Nephron (organoid): ENCODE measurements at regions not wholly inside any gene's neighbourhood (a gene's known extent, or its start where the extent isn't known, plus 50 kb on each side); places are given as distances from the start of the nearest gene placed in this dataset.
"Not testable (repeated sequence)": the region's sequence is repeated elsewhere in the genome, so short reads cannot be mapped to it uniquely, and the experiment has no call there.

Experiments used
- H3K27ac Mint-ChIP-seq, 3 experiments: 2 replicates each; pipeline ENCODE4 v1.8.0; 2020; ENCODE audit warnings: mixed read lengths in 3 of 3, mild to moderate bottlenecking in 2 of 3, moderate library complexity in 1 of 3
- H3K27me3 Mint-ChIP-seq: 2 replicates; pipeline ENCODE4 v1.8.0; 2021; ENCODE audit warnings: low read depth, mild to moderate bottlenecking, moderate library complexity, mixed read lengths
- H3K36me3 Mint-ChIP-seq: 2 replicates; pipeline ENCODE4 v1.8.0; 2020; ENCODE audit warnings: low read depth, mixed read lengths
- H3K4me1 Mint-ChIP-seq: 2 replicates; pipeline ENCODE4 v1.8.0; 2020; ENCODE audit warnings: mixed read lengths
- H3K4me3 Mint-ChIP-seq, 3 experiments: 2 replicates each; pipeline ENCODE4 v1.8.0; 2020; ENCODE audit warnings: mild to moderate bottlenecking in 3 of 3, mixed read lengths in 3 of 3, moderate library complexity in 2 of 3
- H3K9me3 Mint-ChIP-seq: 2 replicates; pipeline ENCODE4 v1.8.0; 2020; ENCODE audit warnings: mixed read lengths
- TF ChIP-seq, protein P1 (sequence below), 3 experiments: fragments of 200-600 bp; sonication (generic); IDR thresholded peaks; one replicate each; pipeline ENCODE4 v1.5.0; 2021; ENCODE audit warnings: antibody characterized with exemption in 3 of 3; ENCODE audit not compliant: unreplicated experiment in 3 of 3

DNA sequence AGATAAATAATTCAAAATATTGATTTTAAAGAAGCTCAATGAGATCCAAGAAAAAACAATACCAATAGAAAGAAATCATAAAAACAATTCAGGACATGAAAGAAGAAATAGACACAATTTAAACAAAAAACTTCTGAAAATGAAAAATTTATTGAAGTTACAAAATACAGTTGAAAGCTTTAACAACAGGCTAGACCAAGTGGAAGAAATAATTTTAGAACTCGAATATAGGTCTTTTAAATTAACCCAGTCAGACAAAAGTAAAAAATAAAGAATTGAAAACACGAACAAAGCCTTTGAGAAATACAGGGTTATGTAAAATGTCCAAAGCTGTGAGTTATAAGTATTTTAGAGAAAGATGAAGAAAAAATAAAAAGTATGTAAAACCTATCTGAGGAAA, 152.4 kb upstream of the SMIM30 start:
- Mint-ChIP-seq H3K27ac (no peak overlapping the region), H3K36me3 (no peaks in the 10 kb centered on the region), H3K27me3 (no peaks in the 10 kb centered on the region), H3K4me1 (no peaks in the 10 kb centered on the region), H3K4me3 (no peak overlapping the region), H3K9me3 (peaks cover 40% of the 10 kb centered on the region)
- TF ChIP-seq, protein P1, sequence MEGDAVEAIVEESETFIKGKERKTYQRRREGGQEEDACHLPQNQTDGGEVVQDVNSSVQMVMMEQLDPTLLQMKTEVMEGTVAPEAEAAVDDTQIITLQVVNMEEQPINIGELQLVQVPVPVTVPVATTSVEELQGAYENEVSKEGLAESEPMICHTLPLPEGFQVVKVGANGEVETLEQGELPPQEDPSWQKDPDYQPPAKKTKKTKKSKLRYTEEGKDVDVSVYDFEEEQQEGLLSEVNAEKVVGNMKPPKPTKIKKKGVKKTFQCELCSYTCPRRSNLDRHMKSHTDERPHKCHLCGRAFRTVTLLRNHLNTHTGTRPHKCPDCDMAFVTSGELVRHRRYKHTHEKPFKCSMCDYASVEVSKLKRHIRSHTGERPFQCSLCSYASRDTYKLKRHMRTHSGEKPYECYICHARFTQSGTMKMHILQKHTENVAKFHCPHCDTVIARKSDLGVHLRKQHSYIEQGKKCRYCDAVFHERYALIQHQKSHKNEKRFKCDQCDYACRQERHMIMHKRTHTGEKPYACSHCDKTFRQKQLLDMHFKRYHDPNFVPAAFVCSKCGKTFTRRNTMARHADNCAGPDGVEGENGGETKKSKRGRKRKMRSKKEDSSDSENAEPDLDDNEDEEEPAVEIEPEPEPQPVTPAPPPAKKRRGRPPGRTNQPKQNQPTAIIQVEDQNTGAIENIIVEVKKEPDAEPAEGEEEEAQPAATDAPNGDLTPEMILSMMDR (IDR thresholded peaks at IDR 0.05; ENCODE audit: unreplicated experiment in 3 of 3) = no peak

DNA sequence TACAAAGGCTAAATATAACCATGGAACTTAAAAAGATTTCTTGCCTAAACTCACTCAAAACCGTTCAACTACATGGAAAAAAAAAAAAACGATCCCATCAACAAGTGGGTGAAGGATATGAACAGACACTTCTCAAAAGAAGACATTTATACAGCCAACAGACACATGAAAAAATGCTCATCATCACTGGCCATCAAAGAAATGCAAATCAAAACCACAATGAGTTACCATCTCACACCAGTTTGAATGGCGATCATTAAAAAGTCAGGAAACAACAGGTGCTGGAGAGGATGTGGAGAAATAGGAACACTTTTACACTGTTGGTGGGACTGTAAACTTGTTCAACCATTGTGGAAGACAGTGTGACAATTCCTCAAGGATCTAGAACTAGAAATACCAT, 151.2 kb upstream of the SMIM30 start:
- H3K36me3 Mint-ChIP-seq, H3K4me3 Mint-ChIP-seq, H3K27me3 Mint-ChIP-seq, H3K27ac Mint-ChIP-seq, H3K4me1 Mint-ChIP-seq: not testable (repeated sequence)
- peaks cover 32% of the 10 kb centered on the region for H3K9me3 Mint-ChIP-seq

DNA sequence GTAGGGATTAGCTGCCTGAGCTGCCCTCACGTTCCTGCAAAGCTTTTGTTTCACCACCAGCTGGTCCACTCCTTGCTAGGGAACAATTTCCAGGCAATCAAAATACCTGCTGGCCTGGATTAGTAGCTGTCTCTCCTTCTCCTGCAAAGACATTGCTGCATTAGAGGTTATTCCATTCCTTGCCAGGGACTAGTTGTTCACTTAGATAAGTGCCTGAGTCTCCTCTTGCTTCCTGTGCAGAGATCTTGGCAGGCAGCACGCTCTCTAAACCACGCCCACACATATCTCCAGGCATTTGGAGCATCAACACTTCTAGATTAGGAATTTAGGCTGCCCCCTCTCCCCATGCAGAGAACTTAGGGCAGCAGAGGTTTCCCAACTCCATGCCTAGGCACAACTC, 150.4 kb upstream of the SMIM30 start:
- no peaks in the 10 kb centered on the region for H3K27me3 Mint-ChIP-seq
- peaks cover 31% of the 10 kb centered on the region for H3K9me3 Mint-ChIP-seq
- no peak overlapping the region for H3K27ac Mint-ChIP-seq

DNA sequence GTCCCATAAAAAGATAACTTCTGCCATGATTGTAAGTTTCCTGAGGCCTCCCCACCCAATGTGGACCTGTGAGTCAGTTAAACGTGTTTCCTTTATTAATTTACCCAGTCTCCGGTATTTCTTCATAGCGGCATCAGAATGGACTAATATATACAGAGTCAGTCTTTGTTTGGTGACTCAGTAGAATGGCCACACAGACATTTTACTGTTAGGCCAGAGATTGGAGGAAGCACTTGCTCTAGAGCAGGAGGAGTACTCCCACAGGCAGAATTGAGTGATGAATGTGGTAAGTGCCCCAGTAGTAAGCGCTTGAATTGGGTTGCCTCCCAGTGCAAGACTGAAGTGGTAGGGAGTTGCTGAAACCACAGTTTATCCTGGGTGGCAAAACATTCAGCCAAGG, 149.5 kb upstream of the SMIM30 start:
- H3K36me3 Mint-ChIP-seq = no peaks in the 10 kb centered on the region
- TF ChIP-seq, protein P1 (IDR thresholded peaks at IDR 0.05; ENCODE audit: unreplicated experiment in 3 of 3) = no peak
- no peak overlapping the region for H3K27ac Mint-ChIP-seq
- H3K9me3 Mint-ChIP-seq = peaks cover 28% of the 10 kb centered on the region
- H3K27me3 Mint-ChIP-seq = no peaks in the 10 kb centered on the region
- H3K4me3 Mint-ChIP-seq = no peak overlapping the region
- H3K4me1 Mint-ChIP-seq = no peaks in the 10 kb centered on the region

More for the DNA sequence above, 150.4 kb upstream of the SMIM30 start:
- Mint-ChIP-seq H3K36me3 (no peaks in the 10 kb centered on the region), H3K4me3 (no peak overlapping the region), H3K4me1 (no peaks in the 10 kb centered on the region)
- TF ChIP-seq, protein P1 (IDR thresholded peaks at IDR 0.05; ENCODE audit: unreplicated experiment in 3 of 3) = no peak

DNA sequence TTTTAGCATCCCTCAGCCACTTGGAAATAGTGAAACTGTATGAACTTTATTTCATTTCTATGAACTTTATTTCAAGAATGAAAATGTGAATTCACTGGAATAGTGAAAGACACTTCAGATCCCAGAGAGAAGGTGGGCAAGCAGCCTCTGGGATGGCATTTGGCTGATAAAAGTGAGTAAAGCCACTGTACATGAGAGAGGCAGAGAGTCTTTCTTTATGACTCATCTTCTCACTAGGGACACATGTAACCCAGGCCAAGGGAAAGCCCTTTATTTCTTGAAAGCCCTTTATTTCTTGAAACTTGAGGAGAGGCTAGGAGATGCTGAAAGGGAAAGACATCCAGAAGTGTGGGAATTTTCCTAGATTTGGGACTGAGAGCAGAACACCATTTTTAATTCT, 148.9 kb upstream of the SMIM30 start:
- Mint-ChIP-seq H3K4me3 (no peak overlapping the region), H3K36me3 (no peaks in the 10 kb centered on the region), H3K9me3 (peaks cover 26% of the 10 kb centered on the region), H3K27ac (no peak overlapping the region), H3K4me1 (no peaks in the 10 kb centered on the region), H3K27me3 (no peaks in the 10 kb centered on the region)
- TF ChIP-seq, protein P1 (IDR thresholded peaks at IDR 0.05; ENCODE audit: unreplicated experiment in 3 of 3) = no peak

DNA sequence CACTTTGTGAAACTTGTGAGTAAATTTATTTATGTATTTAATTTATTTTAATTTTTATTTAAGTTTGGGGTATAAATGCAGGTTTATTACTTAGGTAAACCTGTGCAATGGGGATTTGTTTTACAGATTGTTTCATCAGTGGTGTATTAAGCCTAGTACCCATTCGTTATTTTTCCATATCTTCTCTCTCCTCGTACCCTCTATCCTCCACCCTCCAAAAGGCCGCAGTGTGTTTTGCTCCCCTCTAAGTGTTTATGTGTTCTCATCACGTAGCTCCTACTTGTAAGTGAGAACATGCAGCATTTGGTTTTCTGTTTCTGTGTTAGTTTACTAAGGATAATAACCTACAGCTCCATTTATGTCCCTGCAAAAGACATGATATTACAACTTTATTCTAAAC, 145.4 kb upstream of the SMIM30 start:
- TF ChIP-seq, protein P1 (IDR thresholded peaks at IDR 0.05; ENCODE audit: unreplicated experiment in 3 of 3) = no peak
- H3K9me3 Mint-ChIP-seq = peaks cover 3% of the 10 kb centered on the region
- H3K36me3 Mint-ChIP-seq = no peaks in the 10 kb centered on the region
- no peak overlapping the region for H3K4me3 Mint-ChIP-seq
- H3K27ac Mint-ChIP-seq = no peak overlapping the region
- H3K4me1 Mint-ChIP-seq = no peaks in the 10 kb centered on the region
- H3K27me3 Mint-ChIP-seq = no peaks in the 10 kb centered on the region

DNA sequence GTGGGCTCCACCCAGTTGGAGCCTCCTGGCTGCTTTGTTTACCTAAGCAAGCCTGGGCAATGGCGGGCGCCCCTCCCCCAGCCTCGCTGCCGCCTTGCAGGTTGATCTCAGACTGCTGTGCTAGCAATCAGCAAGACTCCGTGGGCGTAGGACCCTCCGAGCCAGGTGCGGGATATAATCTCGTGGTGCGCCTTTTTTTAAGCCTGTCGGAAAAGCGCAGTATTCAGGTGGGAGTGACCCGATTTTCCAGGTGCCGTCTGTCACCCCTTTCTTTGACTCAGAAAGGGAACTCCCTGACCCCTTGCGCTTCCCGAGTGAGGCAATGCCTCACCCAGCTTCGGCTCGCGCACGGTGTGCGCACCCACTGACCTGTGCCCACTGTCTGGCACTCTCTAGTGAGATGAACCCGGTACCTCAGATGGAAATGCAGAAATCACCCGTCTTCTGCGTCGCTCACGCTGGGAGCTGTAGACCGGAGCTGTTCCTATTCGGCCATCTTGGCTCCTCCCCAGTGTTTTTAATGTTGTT, 144.9 kb upstream of the SMIM30 start:
- not testable (repeated sequence) for H3K9me3 Mint-ChIP-seq, H3K4me1 Mint-ChIP-seq, H3K27ac Mint-ChIP-seq, H3K36me3 Mint-ChIP-seq, H3K27me3 Mint-ChIP-seq, H3K4me3 Mint-ChIP-seq
